ENCODE measurements at regions not wholly inside any gene's neighbourhood (a gene's known extent, or its start where the extent isn't known, plus 50 kb on each side); places are given as distances from the start of the nearest gene placed in this dataset.

DNA sequence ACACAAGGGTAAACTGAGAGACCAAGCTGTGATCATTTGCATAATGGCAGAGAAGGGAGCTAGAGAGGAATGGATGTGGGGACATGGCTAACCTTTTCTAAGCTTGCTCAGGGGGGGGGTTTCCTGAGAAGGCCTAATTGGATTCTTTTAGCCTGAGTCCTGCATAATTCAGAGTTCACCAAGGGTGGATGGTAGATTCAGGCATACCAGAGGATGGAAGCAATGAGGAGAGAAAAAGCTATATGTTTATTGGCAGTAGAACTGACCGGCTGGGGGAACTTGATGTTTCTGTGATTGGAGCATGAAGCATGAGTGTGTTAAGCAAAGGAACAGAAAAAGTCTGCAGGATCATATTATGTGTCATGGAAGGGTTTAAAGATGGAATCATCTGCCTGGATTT is 65.9 kb upstream of the KLF12 start:
- H3K27me3 ChIP-seq = no peaks in the 10 kb centered on the region
- no peaks in the 10 kb centered on the region for H3K36me3 ChIP-seq
- ATAC-seq (no peak), DNase-seq (no peak)
- intact Hi-C loops (cut with DNase I; ENCODE audit: low total_unique reads) (no loop called here), in situ Hi-C loops (cut with MboI; ENCODE audit: low sequenced_read_pairs in 4 of 4) (no loop called here)
- H3K4me1 ChIP-seq = peaks cover 20 to 30% of the 10 kb centered on the region in 2 donors
- H3K9me3 ChIP-seq = no peaks in the 10 kb centered on the region
- H3K4me3 ChIP-seq = no peak overlapping the region
- no peak overlapping the region for H3K27ac ChIP-seq
- TF ChIP-seq, protein P1, sequence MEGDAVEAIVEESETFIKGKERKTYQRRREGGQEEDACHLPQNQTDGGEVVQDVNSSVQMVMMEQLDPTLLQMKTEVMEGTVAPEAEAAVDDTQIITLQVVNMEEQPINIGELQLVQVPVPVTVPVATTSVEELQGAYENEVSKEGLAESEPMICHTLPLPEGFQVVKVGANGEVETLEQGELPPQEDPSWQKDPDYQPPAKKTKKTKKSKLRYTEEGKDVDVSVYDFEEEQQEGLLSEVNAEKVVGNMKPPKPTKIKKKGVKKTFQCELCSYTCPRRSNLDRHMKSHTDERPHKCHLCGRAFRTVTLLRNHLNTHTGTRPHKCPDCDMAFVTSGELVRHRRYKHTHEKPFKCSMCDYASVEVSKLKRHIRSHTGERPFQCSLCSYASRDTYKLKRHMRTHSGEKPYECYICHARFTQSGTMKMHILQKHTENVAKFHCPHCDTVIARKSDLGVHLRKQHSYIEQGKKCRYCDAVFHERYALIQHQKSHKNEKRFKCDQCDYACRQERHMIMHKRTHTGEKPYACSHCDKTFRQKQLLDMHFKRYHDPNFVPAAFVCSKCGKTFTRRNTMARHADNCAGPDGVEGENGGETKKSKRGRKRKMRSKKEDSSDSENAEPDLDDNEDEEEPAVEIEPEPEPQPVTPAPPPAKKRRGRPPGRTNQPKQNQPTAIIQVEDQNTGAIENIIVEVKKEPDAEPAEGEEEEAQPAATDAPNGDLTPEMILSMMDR (IDR thresholded peaks at IDR 0.05 in 4 of 5, conservative IDR thresholded peaks at IDR 0.05 in 1 of 5) = no peak
- no peak for TF ChIP-seq POLR2A (IDR thresholded peaks at IDR 0.05)

DNA sequence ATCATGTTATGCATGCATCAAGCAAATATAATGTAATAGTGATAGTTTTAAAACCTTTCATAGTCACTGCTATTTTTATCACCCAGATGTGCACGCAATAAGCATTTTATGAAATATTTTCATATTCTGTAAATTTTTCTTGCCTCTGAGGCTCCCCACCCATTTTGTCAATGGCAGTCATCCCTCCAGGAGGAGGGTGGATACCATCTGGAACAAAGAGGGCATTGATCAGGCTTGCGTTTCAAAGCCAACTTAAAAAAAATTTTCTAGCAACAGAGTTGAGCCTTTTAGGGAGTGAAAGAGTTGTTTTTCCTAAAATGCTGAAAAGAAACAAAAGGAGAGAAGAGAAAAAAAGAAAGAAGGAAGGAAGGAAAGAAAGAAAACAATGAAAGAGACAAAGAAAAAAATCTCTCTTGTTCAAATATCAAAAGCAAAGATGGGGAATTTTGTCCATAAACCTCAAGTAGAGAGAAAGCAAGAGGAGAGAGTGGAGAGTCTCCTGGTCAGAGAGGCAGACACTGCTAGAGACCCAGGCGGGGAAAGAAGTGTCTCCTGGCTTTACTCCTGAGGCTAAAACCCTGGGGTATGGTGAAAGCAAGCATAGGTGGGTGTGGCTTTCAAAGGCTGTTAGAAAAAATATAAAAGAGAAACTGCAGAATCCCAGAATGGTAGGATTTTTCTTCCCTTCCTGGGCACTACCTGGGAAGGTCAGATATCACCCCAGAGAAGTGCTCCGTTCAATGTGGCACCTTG is 63.6 kb upstream of the KLF12 start:
- in situ Hi-C loops (cut with MboI; ENCODE audit: low sequenced_read_pairs in 4 of 4) (no loop called here), intact Hi-C loops (cut with DNase I; ENCODE audit: low total_unique reads) (no loop called here)
- no peak for DNase-seq
- H3K36me3 ChIP-seq = no peaks in the 10 kb centered on the region
- no peak for TF ChIP-seq POLR2A (IDR thresholded peaks at IDR 0.05)
- TF ChIP-seq, protein P1 (IDR thresholded peaks at IDR 0.05 in 4 of 5, conservative IDR thresholded peaks at IDR 0.05 in 1 of 5) = no peak
- no peak overlapping the region for H3K27ac ChIP-seq
- no peak overlapping the region for H3K4me3 ChIP-seq
- no peaks in the 10 kb centered on the region for H3K27me3 ChIP-seq
- no peaks in the 10 kb centered on the region for H3K9me3 ChIP-seq
- H3K4me1 ChIP-seq = peaks cover 16 to 17% of the 10 kb centered on the region in 2 donors
- no peak for ATAC-seq

DNA sequence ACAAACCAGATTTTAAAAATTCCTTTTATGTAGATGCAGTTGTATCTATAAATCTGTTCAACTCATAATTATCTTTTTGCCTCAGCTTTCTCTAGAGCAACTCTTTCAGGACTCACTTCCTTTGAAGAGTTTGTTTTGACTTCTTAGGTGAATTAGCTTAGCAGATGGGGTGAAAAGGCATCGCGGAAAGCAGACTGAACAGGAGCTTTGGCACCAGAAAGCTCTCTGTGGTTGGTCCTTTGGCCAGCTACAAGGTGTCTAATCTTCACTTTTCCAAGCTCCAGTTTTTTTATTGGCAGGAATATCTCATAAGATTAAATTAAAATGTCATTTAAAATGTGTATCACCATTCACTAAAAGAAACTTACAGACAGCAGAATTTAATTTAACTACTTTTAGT is 60.6 kb upstream of the KLF12 start:
- no peaks in the 10 kb centered on the region for H3K9me3 ChIP-seq
- H3K4me3 ChIP-seq = no peak overlapping the region
- intact Hi-C loops (cut with DNase I; ENCODE audit: low total_unique reads) = no loop called here
- TF ChIP-seq POLR2A (IDR thresholded peaks at IDR 0.05) = no peak
- TF ChIP-seq, protein P1 (IDR thresholded peaks at IDR 0.05 in 4 of 5, conservative IDR thresholded peaks at IDR 0.05 in 1 of 5) = no peak
- peaks cover 0 to 7% of the 10 kb centered on the region in 2 donors for H3K4me1 ChIP-seq
- H3K27me3 ChIP-seq = no peaks in the 10 kb centered on the region
- no peak for DNase-seq
- ATAC-seq = no peak
- H3K36me3 ChIP-seq = no peaks in the 10 kb centered on the region
- H3K27ac ChIP-seq = no peak overlapping the region
- in situ Hi-C loops (cut with MboI; ENCODE audit: low sequenced_read_pairs in 4 of 4) = no loop called here

DNA sequence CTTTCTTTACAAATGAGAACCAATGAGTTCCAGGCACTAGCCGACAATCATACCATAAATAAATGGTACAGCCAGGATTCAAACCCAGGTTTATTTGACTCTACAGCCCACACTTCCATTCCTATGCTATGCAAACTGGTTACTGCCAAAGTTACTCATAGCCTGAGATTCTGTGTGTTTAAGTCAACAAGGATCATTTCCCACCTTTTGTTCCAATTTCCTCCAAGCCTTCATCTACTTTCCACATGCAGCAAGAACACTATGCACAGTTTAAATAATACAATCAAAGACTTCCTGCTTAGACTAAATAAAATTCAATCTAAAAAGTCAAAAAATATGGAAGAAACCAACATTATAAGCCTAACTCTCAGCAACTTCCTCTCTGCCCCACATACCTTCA is 59.2 kb upstream of the KLF12 start:
- no peak overlapping the region for H3K27ac ChIP-seq
- H3K36me3 ChIP-seq = no peaks in the 10 kb centered on the region
- no peak overlapping the region for H3K4me3 ChIP-seq
- H3K9me3 ChIP-seq = no peaks in the 10 kb centered on the region
- no peaks in the 10 kb centered on the region for H3K27me3 ChIP-seq
- H3K4me1 ChIP-seq = peaks cover 0 to 7% of the 10 kb centered on the region in 2 donors
- intact Hi-C loops (cut with DNase I; ENCODE audit: low total_unique reads) = no loop called here
- in situ Hi-C loops (cut with MboI; ENCODE audit: low sequenced_read_pairs in 4 of 4) = no loop called here
- TF ChIP-seq POLR2A (IDR thresholded peaks at IDR 0.05) = no peak
- TF ChIP-seq, protein P1 (IDR thresholded peaks at IDR 0.05 in 4 of 5, conservative IDR thresholded peaks at IDR 0.05 in 1 of 5) = no peak
- no peak for DNase-seq
- no peak for ATAC-seq

DNA sequence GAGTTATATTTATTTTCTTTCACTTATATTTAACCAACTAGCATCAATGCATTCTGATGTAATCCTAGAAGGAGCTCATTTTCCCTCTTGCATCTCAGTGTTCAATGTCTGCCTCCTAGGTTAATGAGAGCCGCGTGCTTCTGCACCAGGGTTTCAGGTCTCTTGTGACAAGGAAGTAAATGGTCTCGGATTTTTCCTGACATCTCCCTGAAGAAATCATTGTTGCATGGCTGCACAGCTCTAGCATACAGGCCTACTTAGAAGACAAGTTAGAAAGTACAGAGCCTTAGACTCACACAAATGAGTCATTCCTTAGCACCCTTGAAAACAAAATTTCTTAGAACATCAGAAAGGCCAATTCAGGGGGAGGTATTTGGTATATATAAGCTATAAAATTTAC is 57.2 kb upstream of the KLF12 start:
- Histone ChIP-seq H3K4me3 (no peak overlapping the region), H3K4me1 (peaks cover 5 to 17% of the 10 kb centered on the region in 2 donors), H3K27ac (no peak overlapping the region), H3K27me3 (no peaks in the 10 kb centered on the region), H3K36me3 (no peaks in the 10 kb centered on the region), H3K9me3 (no peaks in the 10 kb centered on the region)
- ATAC-seq = no peak
- TF ChIP-seq, protein P1 (IDR thresholded peaks at IDR 0.05 in 4 of 5, conservative IDR thresholded peaks at IDR 0.05 in 1 of 5) = no peak
- TF ChIP-seq POLR2A (IDR thresholded peaks at IDR 0.05) = no peak
- DNase-seq = no peak
- intact Hi-C loops (cut with DNase I; ENCODE audit: low total_unique reads) = no loop called here
- in situ Hi-C loops (cut with MboI; ENCODE audit: low sequenced_read_pairs in 4 of 4) = no loop called here

Data from gastrocnemius medialis (tissue), 4 donors.